H1 (cell line): ENCODE measurements at regions not wholly inside any gene's neighbourhood (a gene's known extent, or its start where the extent isn't known, plus 50 kb on each side); places are given as distances from the start of the nearest gene placed in this dataset.

Source experiments
- CTCF ChIA-PET: fragments of 300-600 bp; sonication (Branson Sonifier 250); formaldehyde crosslinking; loops from one replicate; lab custom pipeline; 2021; ENCODE audit not compliant: partially characterized antibody; lab: Charles Lee
- POLR2A ChIA-PET: fragments of 300-600 bp; sonication (Branson Sonifier 250); formaldehyde crosslinking; loops from one replicate; lab custom pipeline; 2021; ENCODE audit warnings: inconsistent platforms; ENCODE audit not compliant: partially characterized antibody; lab: Charles Lee
- DNase-seq, 2 experiments: peaks; one replicate each; pipeline versions ENCODE4 v3.0.0 to v3.0.0-alpha.2; 2010 to 2022; ENCODE audit warnings: low spot score in 2 of 2, low read depth in 1 of 2, mixed read lengths in 1 of 2
- FAIRE-seq: peaks from 2 replicates; lab custom pipeline; 2011; peaks lifted over from hg19 to GRCh38; lab: Jason Lieb, UNC
- H2AFZ ChIP-seq: 2 replicates; pipeline ENCODE4 v1.8.1; 2012; ENCODE audit warnings: low read length, inconsistent platforms
- H2AK5ac ChIP-seq: 2 replicates; pipeline ENCODE4 v1.6.1; 2013; ENCODE audit warnings: low read depth, low read length
- H2BK120ac ChIP-seq: replicated peaks from 2 replicates; pipeline ENCODE3; 2013; ENCODE audit warnings: low read depth, low read length, inconsistent platforms
- H2BK12ac ChIP-seq: 2 replicates; pipeline ENCODE4 v1.6.1; 2013; ENCODE audit warnings: low read depth, low read length
- H2BK15ac ChIP-seq: 2 replicates; pipeline ENCODE4 v1.6.1; 2013; ENCODE audit warnings: low read length
- H2BK20ac ChIP-seq: 2 replicates; pipeline ENCODE4 v1.6.1; 2013; ENCODE audit warnings: low read length
- H2BK5ac ChIP-seq: 2 replicates; pipeline ENCODE4 v1.6.1; 2013; ENCODE audit warnings: low read depth, low read length
- H3K14ac ChIP-seq: 2 replicates; pipeline ENCODE4 v1.6.1; 2013; ENCODE audit warnings: inconsistent platforms; ENCODE audit not compliant: insufficient read length
- H3K18ac ChIP-seq: 2 replicates; pipeline ENCODE4 v1.6.1; 2013; ENCODE audit warnings: low read length; ENCODE audit errors: extremely low read depth
- H3K23ac ChIP-seq: 2 replicates; pipeline ENCODE4 v1.6.1; 2013; ENCODE audit warnings: inconsistent platforms; ENCODE audit not compliant: insufficient read length
- H3K23me2 ChIP-seq: 2 replicates; pipeline ENCODE4 v1.6.1; 2013; ENCODE audit warnings: low read depth, low read length
- H3K27ac ChIP-seq: 2 replicates; pipeline ENCODE4 v1.6.1; 2011; ENCODE audit warnings: low read depth, low read length, inconsistent platforms
- H3K27me3 ChIP-seq, 4 experiments: replicated peaks in 1 of 4; 1 replicate in 1 of 4; 2 replicates in 3 of 4; pipeline versions ENCODE4 v1.6.1 to v1.8.1; 2011 to 2013; ENCODE audit warnings: low read length in 3 of 4, mild to moderate bottlenecking in 3 of 4, inconsistent platforms in 2 of 4, mixed read lengths in 2 of 4, moderate library complexity in 1 of 4; ENCODE audit not compliant: control insufficient read depth in 3 of 4, insufficient read depth in 3 of 4; ENCODE audit errors: extremely low read depth in 1 of 4
- H3K36me3 ChIP-seq, 4 experiments: 2 replicates each; pipeline versions ENCODE4 v1.6.1 to v1.8.1; 2011 to 2013; ENCODE audit warnings: mild to moderate bottlenecking in 4 of 4, low read length in 3 of 4, moderate library complexity in 2 of 4, control low read depth in 1 of 4, inconsistent platforms in 1 of 4; ENCODE audit not compliant: insufficient read depth in 4 of 4, control insufficient read depth in 2 of 4
- H3K4ac ChIP-seq: replicated peaks from 2 replicates; pipeline ENCODE3; 2013; ENCODE audit warnings: low read length, low read depth, mixed read lengths, inconsistent platforms; ENCODE audit not compliant: insufficient read length
- H3K4me1 ChIP-seq, 4 experiments: replicated peaks in 1 of 4; 1 replicate in 1 of 4; 2 replicates in 3 of 4; pipeline versions ENCODE4 v1.6.1 to v1.8.1; 2011 to 2013; ENCODE audit warnings: low read length in 3 of 4, inconsistent platforms in 2 of 4, mixed read lengths in 1 of 4; ENCODE audit not compliant: insufficient read depth in 4 of 4, control insufficient read depth in 3 of 4
- H3K4me2 ChIP-seq, 2 experiments: 2 replicates each; pipeline versions ENCODE4 v1.6.1 to v1.8.1; 2011 to 2013; ENCODE audit warnings: low read depth in 2 of 2, low read length in 2 of 2, control low read depth in 1 of 2, inconsistent platforms in 1 of 2, mild to moderate bottlenecking in 1 of 2; ENCODE audit not compliant: insufficient read depth in 1 of 2
- H3K4me3 ChIP-seq, 4 experiments: fragments of 200-600, 300-600 bp in 1 of 4; sonication (generic), shearing (Covaris generic), sonication (Bioruptor Twin) in 1 of 4; 2 replicates each; pipeline versions ENCODE4 v1.5.1 to v1.8.1; 2011 to 2016; ENCODE audit warnings: low read length in 4 of 4, low read depth in 3 of 4, control low read depth in 2 of 4, inconsistent platforms in 2 of 4, mild to moderate bottlenecking in 2 of 4, mixed read lengths in 1 of 4, moderate library complexity in 1 of 4; ENCODE audit not compliant: insufficient read depth in 2 of 4; ENCODE audit errors: extremely low read depth in 1 of 4
- H3K56ac ChIP-seq: replicated peaks from 2 replicates; pipeline ENCODE3; 2013; ENCODE audit warnings: low read depth, mild to moderate bottlenecking, mixed read lengths, low read length, inconsistent platforms; ENCODE audit not compliant: insufficient read length
- H3K79me1 ChIP-seq: 2 replicates; pipeline ENCODE4 v1.6.1; 2013; ENCODE audit warnings: low read depth, low read length, control low read depth
- H3K79me2 ChIP-seq, 2 experiments: 2 replicates each; pipeline versions ENCODE4 v1.6.1 to v1.8.1; 2012 to 2013; ENCODE audit warnings: low read length in 2 of 2, mild to moderate bottlenecking in 2 of 2, inconsistent platforms in 1 of 2; ENCODE audit not compliant: insufficient read depth in 2 of 2, control insufficient read depth in 1 of 2
- H3K9ac ChIP-seq, 4 experiments: replicated peaks in 1 of 4; 1 replicate in 1 of 4; 2 replicates in 3 of 4; pipeline versions ENCODE4 v1.6.1 to v1.8.1; 2011 to 2013; ENCODE audit warnings: low read depth in 3 of 4, low read length in 3 of 4, control low read depth in 2 of 4, mild to moderate bottlenecking in 2 of 4, moderate library complexity in 2 of 4, inconsistent platforms in 1 of 4; ENCODE audit errors: extremely low read depth in 1 of 4
- H3K9me3 ChIP-seq, 2 experiments: 2 replicates each; pipeline versions ENCODE4 v1.6.1 to v1.8.1; 2012 to 2013; ENCODE audit warnings: mild to moderate bottlenecking in 2 of 2, moderate library complexity in 2 of 2, control low read depth in 1 of 2, inconsistent platforms in 1 of 2, low read depth in 1 of 2, low read length in 1 of 2, mixed read lengths in 1 of 2; ENCODE audit not compliant: insufficient read depth in 2 of 2
- H4K20me1 ChIP-seq, 2 experiments: replicated peaks in 1 of 2; 2 replicates each; pipeline versions ENCODE3 to v1.8.1; 2011 to 2013; ENCODE audit warnings: inconsistent platforms in 2 of 2, low read length in 2 of 2, mild to moderate bottlenecking in 1 of 2; ENCODE audit not compliant: insufficient read depth in 2 of 2, control insufficient read depth in 1 of 2
- H4K5ac ChIP-seq: 2 replicates; pipeline ENCODE4 v1.6.1; 2013; ENCODE audit warnings: low read length, low read depth, mixed read lengths, inconsistent platforms; ENCODE audit not compliant: insufficient read length
- H4K8ac ChIP-seq: 2 replicates; pipeline ENCODE4 v1.8.0; 2013; ENCODE audit warnings: mild to moderate bottlenecking, moderate library complexity, low read length, inconsistent platforms; ENCODE audit not compliant: insufficient read depth; ENCODE audit errors: extremely low read depth
- H4K91ac ChIP-seq: replicated peaks from 2 replicates; pipeline ENCODE3; 2013; ENCODE audit warnings: low read length, mixed read lengths, inconsistent platforms; ENCODE audit not compliant: insufficient read length
- CTCF ChIP-seq, 3 experiments: IDR thresholded peaks; 1 replicate in 2 of 3; 2 replicates in 1 of 3; pipeline versions ENCODE4 v1.5.1 to v1.6.1; 2011; ENCODE audit warnings: low read length in 3 of 3, mild to moderate bottlenecking in 3 of 3, inconsistent platforms in 2 of 3, low read depth in 1 of 3, moderate library complexity in 1 of 3; ENCODE audit not compliant: insufficient read depth in 1 of 3; ENCODE audit errors: control extremely low read depth in 1 of 3
- TAF7 ChIP-seq: optimal IDR thresholded peaks from 2 replicates; pipeline ENCODE3; 2011; ENCODE audit warnings: low read depth, mild to moderate bottlenecking, inconsistent platforms, low read length, moderate library complexity, borderline replicate concordance
- USF2 ChIP-seq: IDR thresholded peaks from 2 replicates; pipeline ENCODE4 v1.6.1; 2011; ENCODE audit warnings: low read length, improper control_type of control experiment
- WGBS, 2 experiments: shearing (Covaris generic) in 1 of 2; methylation state at CpG; one replicate each; pipeline versions ENCODE4 v1.1.6 to v1.1.7; 2013 to 2015; ENCODE audit warnings: low lambda C conversion rate in 2 of 2, mixed read lengths in 2 of 2, inconsistent platforms in 1 of 2, low coverage in 1 of 2, missing lambda C conversion rate in 1 of 2; ENCODE audit not compliant: insufficient replicate concordance in 2 of 2, insufficient coverage in 1 of 2, insufficient read length in 1 of 2; ENCODE audit errors: extremely low coverage in 1 of 2, missing lambda C conversion rate in 1 of 2; 5-methylcytosine and 5-hydroxymethylcytosine counted together

DNA sequence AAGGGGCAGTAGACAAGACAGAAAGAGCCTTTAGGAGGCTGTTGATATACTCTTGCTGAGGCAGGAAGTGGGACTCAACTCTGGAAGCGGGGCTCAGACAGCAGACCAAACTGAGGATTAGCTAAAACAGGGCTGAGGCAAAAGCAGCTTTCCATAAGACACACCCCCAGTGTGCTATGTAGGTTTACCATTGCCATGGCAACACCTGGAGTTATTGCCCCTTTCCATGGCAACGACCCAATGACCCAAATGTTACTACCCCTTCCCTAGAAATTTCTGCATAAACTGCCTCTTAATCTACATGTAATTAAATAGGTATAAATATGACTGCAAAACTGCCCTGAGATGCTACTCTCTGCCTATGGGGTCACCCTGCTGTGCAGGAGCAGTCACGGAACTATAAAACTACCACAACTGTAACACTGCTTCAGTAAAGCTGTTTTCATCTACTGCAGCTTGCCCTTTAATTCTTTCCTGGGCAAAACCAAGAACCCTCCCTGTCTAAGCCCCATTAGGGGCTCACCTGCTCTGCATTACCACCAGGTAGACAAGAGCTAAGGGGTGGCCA, 348.4 kb upstream of the PODXL start:
- Histone ChIP-seq H4K5ac (no peak overlapping the region), H3K27me3 (peaks cover 5 to 22% (median 17%) of the 10 kb centered on the region in 4 experiments; a peak in 6 of 7 replicates), H3K4ac (no peak overlapping the region)
- TF ChIP-seq TAF7 (peak; percentile 56), CTCF (IDR thresholded peaks at IDR 0.05; ENCODE audit: control extremely low read depth in 1 of 3, insufficient read depth in 1 of 3, low read depth in 1 of 3, low read length in 3 of 3) (no peak), USF2 (no peak)
- TF ChIP-seq, all 59 proteins: peak for 1
- H3K18ac ChIP-seq: no peak overlapping the region
- no peaks in the 10 kb centered on the region for H3K79me2 ChIP-seq
- H3K23ac ChIP-seq: no peak overlapping the region
- H3K4me1 ChIP-seq: no peaks in the 10 kb centered on the region
- no peak overlapping the region for H2AK5ac ChIP-seq
- no peak overlapping the region for H3K4me3 ChIP-seq
- H2BK5ac ChIP-seq: no peak overlapping the region
- no peak overlapping the region for H3K14ac ChIP-seq
- H3K9ac ChIP-seq: no peak overlapping the region
- CTCF ChIA-PET: interaction anchor here (0.6 to 7.8 kb wide), 5 partner anchors 26 to 808 kb away, joined by 3 to 47 read pairs (median 4); no protein-coding TSS in a partner anchor
- no peak overlapping the region for H3K27ac ChIP-seq
- no peak for FAIRE-seq
- H3K9me3 ChIP-seq: no peaks in the 10 kb centered on the region
- no peak overlapping the region for H4K8ac ChIP-seq
- H3K36me3 ChIP-seq: no peaks in the 10 kb centered on the region
- no peak overlapping the region for H2BK120ac ChIP-seq
- whole genome bisulfite sequencing, 2 experiments: 54% methylated on average over 3 of the region's 3 CpGs; no CpG with 5 or more reads in 1 of the 2 experiments
- no peak overlapping the region for H4K91ac ChIP-seq
- no peak overlapping the region for H2BK20ac ChIP-seq
- no peaks in the 10 kb centered on the region for H3K79me1 ChIP-seq
- no peak overlapping the region for H2AFZ ChIP-seq
- no peak overlapping the region for H3K56ac ChIP-seq
- H3K4me2 ChIP-seq: no peak overlapping the region
- H2BK12ac ChIP-seq: no peak overlapping the region
- POLR2A ChIA-PET: no interaction called here
- no peak for DNase-seq
- peaks cover 2% of the 10 kb centered on the region; the same call in 1 of the 2 replicates for H3K23me2 ChIP-seq
- no peaks in the 10 kb centered on the region for H4K20me1 ChIP-seq
- H2BK15ac ChIP-seq: no peak overlapping the region
